ENCODE measurements at regions not wholly inside any gene's neighbourhood (a gene's known extent, or its start where the extent isn't known, plus 50 kb on each side); places are given as distances from the start of the nearest gene placed in this dataset.

GRCh38 chr1:57752843-57753242 lies 329.0 kb upstream of the DAB1 start:
- FAIRE-seq (no peak), DNase-seq (ENCODE audit: low spot score) (no peak)

- no peak for FAIRE-seq
- DNase-seq (ENCODE audit: low spot score), result no peak
These were observed 324.9 kb upstream of the DAB1 start for GRCh38 chr1:57748719-57749118.

GRCh38 chr1:57747818-57748217 lies 324.0 kb upstream of the DAB1 start:
- no peak for DNase-seq (ENCODE audit: low spot score)
- FAIRE-seq, result no peak

DNA sequence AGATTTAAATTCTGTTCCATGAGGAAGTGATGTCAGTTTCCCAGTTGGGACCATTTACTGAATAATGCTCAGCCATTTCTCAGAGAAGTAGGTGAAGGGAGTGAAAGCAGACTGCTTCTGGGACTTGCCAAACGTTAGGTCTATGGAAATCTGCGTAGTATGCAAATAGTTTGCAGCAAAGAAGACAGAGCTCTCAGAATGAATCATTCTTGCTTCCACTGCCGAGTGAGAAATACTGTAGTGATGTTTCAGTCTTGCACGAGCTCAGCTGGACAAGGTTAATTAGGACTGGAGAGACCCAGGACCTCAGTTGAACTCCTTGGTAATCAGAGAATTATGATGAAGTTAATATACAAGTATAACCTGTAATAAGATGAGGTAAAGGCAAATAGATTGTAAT lies 317.7 kb upstream of the DAB1 start:
- no peak for DNase-seq (ENCODE audit: low spot score)
- FAIRE-seq, result no peak

DNA sequence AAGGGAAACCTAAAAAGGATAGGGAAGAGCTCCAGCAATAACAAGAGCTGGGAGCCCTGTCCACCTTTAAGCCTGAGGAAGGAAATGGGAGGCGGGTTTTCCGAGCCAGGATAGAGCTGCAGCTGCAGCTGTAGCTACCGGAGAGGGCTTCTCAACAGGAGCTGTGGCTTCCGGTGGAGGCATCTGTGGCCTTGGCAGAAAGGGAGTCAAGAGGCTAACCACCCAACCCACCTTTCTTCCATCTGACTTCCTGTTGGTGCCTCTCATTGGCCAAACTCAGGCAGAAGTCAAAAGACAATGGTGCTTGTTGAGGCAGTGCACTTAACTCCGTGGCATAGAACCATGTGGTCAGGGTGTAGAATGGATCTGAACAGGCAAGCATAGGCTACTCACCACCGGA lies 313.1 kb upstream of the DAB1 start:
- DNase-seq (ENCODE audit: low spot score) (no peak), FAIRE-seq (no peak)

DNA sequence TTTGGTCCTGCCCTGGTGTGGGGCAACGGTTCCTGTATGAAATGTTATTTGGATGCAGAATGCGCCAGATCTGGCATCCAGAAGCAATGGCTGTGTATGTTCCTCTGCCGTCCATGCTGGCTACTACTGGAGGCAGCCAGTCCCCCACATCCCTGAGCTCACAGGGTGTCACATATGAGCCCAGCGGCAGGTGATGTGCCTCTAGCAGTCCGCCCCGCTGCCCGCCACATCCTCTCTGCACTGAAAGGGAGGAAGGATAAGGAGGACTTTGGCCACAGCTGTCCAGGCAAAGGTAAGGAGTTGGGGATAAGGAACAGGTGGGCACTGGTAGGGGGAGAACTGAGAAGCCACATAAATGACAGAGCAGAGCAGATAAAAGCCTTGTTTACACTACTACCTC lies 305.3 kb upstream of the DAB1 start:
- FAIRE-seq (no peak), DNase-seq (ENCODE audit: low spot score) (no peak)

GRCh38 chr1:57727121-57727520 lies 303.3 kb upstream of the DAB1 start:
- peak; percentile 9 for FAIRE-seq
- DNase-seq (ENCODE audit: low spot score), result no peak

DNA sequence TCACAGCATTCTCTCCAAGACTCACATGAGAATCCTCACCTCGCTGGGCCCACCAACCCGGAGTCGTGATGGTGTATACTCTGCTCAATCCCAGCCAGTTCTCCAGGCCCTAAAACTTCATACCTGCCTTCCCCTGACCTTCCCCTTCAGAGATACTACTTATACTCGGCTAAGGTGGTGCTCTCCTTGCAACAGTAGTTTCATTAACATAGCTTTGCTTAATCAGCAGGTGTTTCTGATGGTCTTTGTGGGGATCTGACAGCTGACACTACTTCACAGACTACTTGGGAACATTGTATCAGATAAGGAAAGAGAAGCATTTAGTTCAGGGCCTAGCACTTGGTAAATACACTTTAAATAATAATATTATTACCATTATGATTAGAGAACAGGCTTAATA lies 301.5 kb upstream of the DAB1 start:
- no peak for DNase-seq (ENCODE audit: low spot score)
- FAIRE-seq, result no peak

GRCh38 chr1:57724535-57724934 lies 300.7 kb upstream of the DAB1 start:
- FAIRE-seq (no peak), DNase-seq (ENCODE audit: low spot score) (no peak)

GRCh38 chr1:57722285-57722978 lies 298.6 kb upstream of the DAB1 start:
- FAIRE-seq, result no peak

GRCh38 chr1:57721001-57721400 lies 297.1 kb upstream of the DAB1 start:
- DNase-seq (ENCODE audit: low spot score) (no peak), FAIRE-seq (no peak)

More at GRCh38 chr1:57722285-57722978, 298.6 kb upstream of the DAB1 start:
- no peak for DNase-seq (ENCODE audit: low spot score)

DNA sequence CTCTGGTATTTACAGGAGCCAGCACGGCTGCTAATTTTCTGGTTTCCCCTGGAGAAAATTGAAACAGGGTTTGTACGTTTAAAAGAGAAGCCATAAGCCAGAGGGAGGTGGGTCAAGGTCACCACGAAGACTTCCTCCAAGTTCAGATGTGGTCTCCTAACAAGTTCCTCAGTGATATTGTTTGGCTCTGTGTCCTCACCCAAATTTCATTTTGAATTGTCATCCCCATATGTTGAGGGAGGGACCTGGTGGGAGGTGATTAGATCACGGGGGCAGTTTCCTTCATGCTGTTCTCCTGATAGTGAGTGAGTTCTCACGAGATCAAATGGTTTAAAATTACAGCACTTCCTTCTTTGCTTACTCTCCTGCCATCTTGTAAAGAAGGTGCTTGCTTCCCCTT lies 295.4 kb upstream of the DAB1 start:
- DNase-seq (ENCODE audit: low spot score) (no peak), FAIRE-seq (no peak)

GRCh38 chr1:57713501-57713900 lies 289.6 kb upstream of the DAB1 start:
- no peak for DNase-seq (ENCODE audit: low spot score)
- FAIRE-seq, result no peak

- FAIRE-seq (no peak), DNase-seq (ENCODE audit: low spot score) (no peak)
These were observed 289.0 kb upstream of the DAB1 start for GRCh38 chr1:57712846-57713245.

- FAIRE-seq, result no peak
- no peak for DNase-seq (ENCODE audit: low spot score)
These were observed 287.5 kb upstream of the DAB1 start for GRCh38 chr1:57711326-57711725.

GRCh38 chr1:57707631-57708030 lies 283.8 kb upstream of the DAB1 start:
- FAIRE-seq (no peak), DNase-seq (ENCODE audit: low spot score) (no peak)

DNA sequence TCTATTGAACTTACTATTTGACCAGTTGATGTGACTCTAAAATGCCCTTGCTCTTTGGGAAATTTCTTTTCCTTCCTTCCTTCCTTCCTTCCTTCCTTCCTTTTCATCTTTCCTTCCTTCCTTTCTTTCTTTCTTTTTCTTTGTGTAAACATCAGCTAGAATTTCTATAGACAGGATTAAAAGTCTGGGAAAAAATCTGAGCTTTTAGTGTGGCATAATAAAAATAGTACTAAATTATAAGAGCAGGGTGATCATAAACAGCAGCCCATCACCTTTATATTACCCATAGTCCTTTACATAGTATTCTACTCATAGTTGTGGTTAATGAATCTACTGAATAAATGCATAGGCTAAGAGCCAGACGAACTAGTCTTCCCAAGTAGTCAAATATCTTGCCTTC lies 281.0 kb upstream of the DAB1 start:
- FAIRE-seq (no peak), DNase-seq (ENCODE audit: low spot score) (no peak)

GRCh38 chr1:57704231-57704630 lies 280.4 kb upstream of the DAB1 start:
- no peak for FAIRE-seq
- no peak for DNase-seq (ENCODE audit: low spot score)

DNA sequence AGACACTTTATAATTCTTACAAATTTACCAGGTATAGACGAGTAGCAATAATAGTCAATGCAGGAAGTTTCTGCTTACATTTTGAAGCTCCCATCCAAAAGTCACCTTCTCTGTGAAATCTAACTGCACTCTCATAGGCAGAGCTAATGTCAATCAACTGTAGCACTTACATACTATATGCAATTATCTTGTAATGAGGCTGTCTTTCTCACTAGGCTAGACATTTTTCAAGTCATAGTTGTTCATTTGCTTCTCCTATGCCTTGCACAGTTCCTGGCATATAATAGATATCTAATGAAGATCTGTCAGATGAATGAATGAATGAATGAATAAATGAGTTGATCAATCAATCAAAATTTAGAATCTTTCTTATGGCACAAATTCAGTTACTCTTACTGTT lies 273.0 kb upstream of the DAB1 start:
- FAIRE-seq, result no peak

DNA sequence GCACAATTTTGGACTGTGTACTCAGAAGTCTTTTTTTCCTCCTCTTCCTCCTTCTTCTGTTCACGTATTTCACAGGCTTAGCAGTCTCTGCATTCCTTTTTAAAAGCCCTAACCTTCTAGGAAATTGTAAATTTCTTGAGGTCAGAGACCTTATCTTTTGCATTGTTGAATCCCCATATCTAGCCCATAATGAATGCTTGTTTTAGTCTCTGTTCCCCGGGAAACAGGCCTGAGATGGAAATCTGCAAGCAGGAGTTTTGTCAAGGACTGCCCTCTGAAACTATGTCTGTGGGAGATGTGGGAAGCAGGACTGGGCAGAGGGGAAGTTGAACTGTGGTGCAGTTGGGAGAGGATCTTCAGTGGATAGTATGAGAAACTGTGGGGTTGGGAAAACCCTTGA lies 272.2 kb upstream of the DAB1 start:
- no peak for DNase-seq (ENCODE audit: low spot score)
- FAIRE-seq, result no peak

More for the DNA sequence above, 273.0 kb upstream of the DAB1 start:
- no peak for DNase-seq (ENCODE audit: low spot score)

- DNase-seq (ENCODE audit: low spot score), result no peak
- FAIRE-seq, result no peak
These were observed 262.4 kb upstream of the DAB1 start for GRCh38 chr1:57686306-57686705.

- FAIRE-seq, result no peak
- no peak for DNase-seq (ENCODE audit: low spot score)
These were observed 259.4 kb upstream of the DAB1 start for GRCh38 chr1:57683037-57683942.

- DNase-seq (ENCODE audit: low spot score), result no peak
- no peak for FAIRE-seq
These were observed 254.3 kb upstream of the DAB1 start for GRCh38 chr1:57678138-57678537.
